Natural killer cell (primary cell): ENCODE measurements at regions not wholly inside any gene's neighbourhood (a gene's known extent, or its start where the extent isn't known, plus 50 kb on each side); places are given as distances from the start of the nearest gene placed in this dataset.

ENCODE experiments used
- ATAC-seq, 3 donors: fragments of 150-1000 bp in 2 of 3; fragments of 200-7000 bp in 1 of 3; cut with Tn5 transposase; 1 replicate in 1 of 3; 2 replicates in 2 of 3; pipeline ENCODE4 v1.10.0; 2021; ENCODE audit warnings: mild to moderate bottlenecking in 2 of 3, moderate library complexity in 2 of 3
- DNase-seq, 2 donors: peaks; one replicate each; pipeline versions ENCODE4 v3.0.0 to v3.0.0-alpha.2; 2013 to 2021; ENCODE audit warnings: mixed read lengths in 1 of 2
- H3K27ac ChIP-seq: one replicate; pipeline ENCODE4 v1.5.1; 2013; ENCODE audit warnings: mild to moderate bottlenecking, low read length
- H3K27me3 ChIP-seq: one replicate; pipeline ENCODE4 v1.6.1; 2013; ENCODE audit warnings: low read length; ENCODE audit not compliant: control insufficient read depth, insufficient read depth
- H3K36me3 ChIP-seq: one replicate; pipeline ENCODE4 v1.6.1; 2013; ENCODE audit warnings: low read length; ENCODE audit not compliant: control insufficient read depth, insufficient read depth
- H3K4me1 ChIP-seq: one replicate; pipeline ENCODE4 v1.6.1; 2013; ENCODE audit warnings: low read length; ENCODE audit not compliant: control insufficient read depth, insufficient read depth
- H3K4me3 ChIP-seq: one replicate; pipeline ENCODE4 v1.5.1; 2013; ENCODE audit warnings: low read length
- H3K9me3 ChIP-seq: one replicate; pipeline ENCODE4 v1.6.1; 2013; ENCODE audit warnings: low read length; ENCODE audit not compliant: control insufficient read depth, insufficient read depth
- H3K27ac Mint-ChIP-seq, 2 donors: one replicate each; pipeline ENCODE4 v1.8.0; 2022; ENCODE audit warnings: mild to moderate bottlenecking in 2 of 2, mixed read lengths in 2 of 2, moderate library complexity in 1 of 2
- H3K27me3 Mint-ChIP-seq, 2 donors: one replicate each; pipeline ENCODE4 v1.8.0; 2022; ENCODE audit warnings: low read depth in 2 of 2, mixed read lengths in 2 of 2
- H3K36me3 Mint-ChIP-seq: one replicate; pipeline ENCODE4 v1.8.0; 2022; ENCODE audit warnings: mixed read lengths
- H3K4me1 Mint-ChIP-seq, 2 donors: one replicate each; pipeline ENCODE4 v1.8.0; 2022; ENCODE audit warnings: mixed read lengths in 2 of 2
- H3K4me3 Mint-ChIP-seq: one replicate; pipeline ENCODE4 v1.8.0; 2022; ENCODE audit warnings: mild to moderate bottlenecking, moderate library complexity, mixed read lengths
- H3K9me3 Mint-ChIP-seq, 2 donors: one replicate each; pipeline ENCODE4 v1.8.0; 2022; ENCODE audit warnings: mixed read lengths in 2 of 2
- CTCF ChIP-seq: fragments of 200-600 bp; IDR thresholded peaks from one replicate; pipeline ENCODE4 v1.8.0; 2022; ENCODE audit warnings: antibody characterized with exemption
- WGBS: methylation state at CpG from one replicate; pipeline ENCODE4 v1.1.7; 2013; ENCODE audit warnings: missing lambda C conversion rate; ENCODE audit not compliant: insufficient coverage; 5-methylcytosine and 5-hydroxymethylcytosine counted together
- intact Hi-C: fragments of 100-400 bp; cut with micrococcal nuclease; formaldehyde crosslinking; loops from one replicate; pipeline ENCODE4 v1.14.2; 2022

DNA sequence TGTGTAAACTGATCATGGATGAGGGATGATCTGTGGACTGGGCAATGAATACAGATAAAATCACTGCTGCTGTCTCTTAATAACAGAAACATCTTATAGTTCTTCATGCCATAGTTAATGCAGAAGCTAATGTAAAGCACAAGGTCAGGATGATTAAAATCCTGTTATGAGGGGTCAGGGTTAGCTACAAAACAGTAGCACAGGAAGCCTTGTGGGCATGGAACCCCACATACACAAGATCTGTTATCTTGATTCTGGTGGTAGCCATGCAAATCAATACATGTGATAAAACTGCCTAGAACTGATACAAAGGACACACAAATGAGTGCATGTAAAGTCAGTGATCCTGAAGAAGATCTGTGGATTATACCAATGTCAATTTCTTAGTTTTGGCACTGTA is 96.4 kb downstream of the KLF12 start:
- Mint-ChIP-seq H3K4me3 (peak overlapping the region; percentile 47), H3K27ac (peak overlapping the region; percentile 2 to 20), H3K4me1 (peaks cover 64 to 70% of the 10 kb centered on the region in 2 donors), H3K36me3 (no peaks in the 10 kb centered on the region), H3K9me3 (no peaks in the 10 kb centered on the region), H3K27me3 (no peaks in the 10 kb centered on the region)
- peak; percentile 47 to 82 (median 62) for ATAC-seq
- Histone ChIP-seq H3K9me3 (no peaks in the 10 kb centered on the region), H3K36me3 (peaks cover 2% of the 10 kb centered on the region), H3K4me1 (peaks cover 17% of the 10 kb centered on the region), H3K27me3 (no peaks in the 10 kb centered on the region), H3K4me3 (no peak overlapping the region), H3K27ac (no peak overlapping the region)
- intact Hi-C loops, result no loop called here
- DNase-seq, result peak in 1 of 2 donors; percentile 40
- no peak for TF ChIP-seq CTCF

- Histone ChIP-seq H3K36me3 (peaks cover 2% of the 10 kb centered on the region), H3K4me1 (peaks cover 14% of the 10 kb centered on the region), H3K4me3 (no peak overlapping the region), H3K9me3 (no peaks in the 10 kb centered on the region), H3K27ac (no peak overlapping the region), H3K27me3 (no peaks in the 10 kb centered on the region)
- Mint-ChIP-seq H3K27me3 (no peaks in the 10 kb centered on the region), H3K4me3 (no peak overlapping the region), H3K27ac (peak overlapping the region in 1 of 2 donors; percentile 52), H3K9me3 (no peaks in the 10 kb centered on the region), H3K36me3 (no peaks in the 10 kb centered on the region), H3K4me1 (peaks cover 61 to 72% of the 10 kb centered on the region in 2 donors)
- TF ChIP-seq CTCF, result no peak
- DNase-seq, result no peak
- intact Hi-C loops, result no loop called here
- whole genome bisulfite sequencing, result 100% methylated on average over 2 of the region's 2 CpGs
- no peak for ATAC-seq
Observed at GRCh38 chr13:74036373-74036772, 97.8 kb downstream of the KLF12 start.

GRCh38 chr13:74035896-74036295 is 98.3 kb downstream of the KLF12 start:
- peaks cover 60 to 72% of the 10 kb centered on the region in 2 donors for H3K4me1 Mint-ChIP-seq
- no peak for TF ChIP-seq CTCF
- Histone ChIP-seq H3K9me3 (no peaks in the 10 kb centered on the region), H3K27me3 (no peaks in the 10 kb centered on the region), H3K27ac (no peak overlapping the region), H3K4me3 (no peak overlapping the region), H3K36me3 (peaks cover 2% of the 10 kb centered on the region), H3K4me1 (peaks cover 14% of the 10 kb centered on the region)
- ATAC-seq (no peak), DNase-seq (no peak)
- H3K36me3 Mint-ChIP-seq, result no peaks in the 10 kb centered on the region
- WGBS, result 96% methylated on average over 3 of the region's 3 CpGs
- peak overlapping the region in 1 of 2 donors; percentile 52 for H3K27ac Mint-ChIP-seq
- H3K9me3 Mint-ChIP-seq, result no peaks in the 10 kb centered on the region
- no peak overlapping the region for H3K4me3 Mint-ChIP-seq
- no peaks in the 10 kb centered on the region for H3K27me3 Mint-ChIP-seq
- intact Hi-C loops, result no loop called here

- Histone ChIP-seq H3K36me3 (peaks cover 2% of the 10 kb centered on the region), H3K27ac (no peak overlapping the region), H3K4me3 (no peak overlapping the region), H3K27me3 (no peaks in the 10 kb centered on the region), H3K4me1 (peaks cover 5% of the 10 kb centered on the region), H3K9me3 (no peaks in the 10 kb centered on the region)
- Mint-ChIP-seq H3K9me3 (no peaks in the 10 kb centered on the region), H3K27ac (peak overlapping the region; percentile 0 to 28), H3K36me3 (no peaks in the 10 kb centered on the region), H3K4me1 (peaks cover 56 to 69% of the 10 kb centered on the region in 2 donors), H3K4me3 (no peak overlapping the region), H3K27me3 (no peaks in the 10 kb centered on the region)
- TF ChIP-seq CTCF, result no peak
- intact Hi-C loops, result no loop called here
- 94% methylated on average over 4 of the region's 4 CpGs for WGBS
- ATAC-seq (no peak), DNase-seq (no peak)
Observed at GRCh38 chr13:74032325-74032724, 101.9 kb downstream of the KLF12 start.
